Loucy (cell line): ENCODE measurements at regions not wholly inside any gene's neighbourhood (a gene's known extent, or its start where the extent isn't known, plus 50 kb on each side); places are given as distances from the start of the nearest gene placed in this dataset.

Experiments used
- CTCF ChIP-seq: fragments of 200-600 bp; sonication (generic); conservative IDR thresholded peaks from 2 replicates; pipeline ENCODE4 v1.5.1; 2014; ENCODE audit warnings: mild to moderate bottlenecking, antibody characterized with exemption, low read length
- EZH2phosphoT487 ChIP-seq: fragments of 200-600 bp; IDR thresholded peaks from 2 replicates; pipeline ENCODE4 v1.6.1; 2018; ENCODE audit warnings: antibody characterized with exemption, mild to moderate bottlenecking, moderate library complexity, borderline replicate concordance

GRCh38 chr11:92162776-92163175 lies 61.8 kb upstream of the FAT3 start:
- no peak for TF ChIP-seq EZH2phosphoT487
- TF ChIP-seq CTCF = no peak
